ENCODE measurements at regions not wholly inside any gene's neighbourhood (a gene's known extent, or its start where the extent isn't known, plus 50 kb on each side); places are given as distances from the start of the nearest gene placed in this dataset.

GRCh38 chr2:12151716-12152115 is 405.3 kb downstream of the LPIN1 start:
- TF ChIP-seq POLR2A (IDR thresholded peaks at IDR 0.05; ENCODE audit: low read depth, low read length) (no peak), FOS (IDR thresholded peaks at IDR 0.05; ENCODE audit: borderline replicate concordance, insufficient read depth, low read length) (no peak), CTCF (IDR thresholded peaks at IDR 0.05; ENCODE audit: extremely low read depth in 1 of 2, insufficient read depth in 1 of 2, low read depth in 1 of 2, low read length in 2 of 2) (no peak), POLR2AphosphoS5 (IDR thresholded peaks at IDR 0.05; ENCODE audit: insufficient read depth, low read depth, low read length) (no peak)

Data from endothelial cell of umbilical vein (primary cell).